Erythroblast (primary cell): ENCODE measurements at regions not wholly inside any gene's neighbourhood (a gene's known extent, or its start where the extent isn't known, plus 50 kb on each side); places are given as distances from the start of the nearest gene placed in this dataset.

Experiments
- GATA1 ChIP-seq: IDR thresholded peaks from 2 replicates; pipeline ENCODE4 v1.6.1; 2011; ENCODE audit warnings: low read depth, mild to moderate bottlenecking, control low read depth, low read length, moderate library complexity
- POLR2A ChIP-seq: IDR thresholded peaks from 2 replicates; pipeline ENCODE4 v1.6.1; 2011; ENCODE audit warnings: mild to moderate bottlenecking, low read length

DNA sequence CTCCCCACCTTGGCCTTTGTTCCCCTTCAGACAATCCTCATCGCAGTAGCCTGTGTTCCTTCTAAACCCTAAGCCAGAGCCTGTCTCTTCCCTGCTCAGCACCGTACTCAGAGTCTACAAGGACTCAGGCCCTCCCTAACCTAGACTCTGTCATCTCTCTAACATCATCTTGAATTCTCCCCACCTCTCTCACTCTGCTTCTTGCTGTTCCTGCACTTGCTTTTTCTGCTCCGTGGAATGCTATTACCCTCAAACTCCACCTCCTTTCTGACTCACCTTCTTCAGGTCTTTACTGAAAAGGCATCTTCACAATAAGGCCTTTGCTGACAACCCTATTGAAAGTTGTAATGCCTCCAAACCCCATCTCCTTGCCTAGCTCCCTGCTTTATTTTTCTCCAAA is 141.0 kb downstream of the DKK1 start:
- TF ChIP-seq POLR2A: no peak
- TF ChIP-seq GATA1: no peak
